ENCODE measurements at regions not wholly inside any gene's neighbourhood (a gene's known extent, or its start where the extent isn't known, plus 50 kb on each side); places are given as distances from the start of the nearest gene placed in this dataset.

DNA sequence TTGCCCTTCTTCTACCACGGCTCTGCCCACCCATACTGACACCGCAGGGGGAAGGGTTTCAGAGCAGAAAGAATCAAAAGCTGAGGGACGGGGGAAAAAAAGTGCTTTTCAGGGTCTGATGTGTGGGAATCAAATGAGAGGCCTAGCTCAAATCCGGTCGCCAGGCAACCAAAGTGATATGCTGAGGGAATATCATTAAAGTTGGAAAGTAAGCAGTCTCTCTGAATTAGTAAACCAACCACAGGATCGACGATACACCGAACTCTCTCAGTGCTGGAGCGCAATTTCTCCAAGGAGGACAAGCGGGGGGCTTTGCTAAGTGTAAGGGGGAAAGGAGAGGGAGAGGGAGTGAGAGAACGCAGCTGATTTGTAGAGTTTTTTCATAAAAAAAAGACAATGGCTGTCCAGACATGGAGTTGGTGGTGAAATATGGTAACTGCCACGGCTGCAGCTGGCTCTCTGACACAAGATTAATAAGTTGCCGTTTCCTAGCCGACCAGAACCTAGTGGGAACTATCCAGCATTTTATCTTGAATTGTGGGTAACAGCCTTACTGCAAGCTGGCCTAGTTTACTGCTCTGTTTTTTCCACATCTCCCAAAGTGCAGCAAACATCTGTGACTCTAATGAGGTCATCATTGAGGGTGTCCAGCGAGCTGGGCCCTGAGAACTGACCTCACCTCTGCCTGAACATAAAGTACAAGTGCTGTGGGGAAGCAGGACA, 530.2 kb downstream of the SOX2 start:
- in situ Hi-C loops (cut with HindIII; ENCODE audit: low pct_unique_long_range_greater_than_20kb, low sequenced_read_pairs) = no loop called here
- no peak for DNase-seq (ENCODE audit: low read depth, low spot score)

DNA sequence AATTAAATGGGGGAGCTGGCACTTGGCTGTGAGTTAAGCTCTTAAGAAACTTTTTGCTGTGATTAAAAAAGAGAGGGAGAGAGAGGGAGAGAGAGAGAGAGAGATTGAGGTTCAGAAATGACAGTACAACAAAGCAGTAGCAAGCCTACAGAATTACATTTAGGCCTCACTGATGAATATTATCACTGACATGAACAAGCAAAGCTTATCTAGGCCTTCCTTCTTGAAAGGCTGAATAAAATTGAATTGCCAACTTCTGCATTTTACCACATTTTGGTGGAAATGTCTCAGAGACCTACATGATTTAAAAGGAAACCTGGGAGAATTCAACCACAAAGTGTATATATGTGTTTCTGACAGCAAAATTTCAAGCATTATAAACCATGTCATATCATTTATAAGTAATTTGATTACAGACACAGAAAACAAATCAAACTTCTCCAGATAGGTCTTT, 530.8 kb downstream of the SOX2 start:
- no peak for DNase-seq (ENCODE audit: low read depth, low spot score)
- in situ Hi-C loops (cut with HindIII; ENCODE audit: low pct_unique_long_range_greater_than_20kb, low sequenced_read_pairs) = no loop called here

DNA sequence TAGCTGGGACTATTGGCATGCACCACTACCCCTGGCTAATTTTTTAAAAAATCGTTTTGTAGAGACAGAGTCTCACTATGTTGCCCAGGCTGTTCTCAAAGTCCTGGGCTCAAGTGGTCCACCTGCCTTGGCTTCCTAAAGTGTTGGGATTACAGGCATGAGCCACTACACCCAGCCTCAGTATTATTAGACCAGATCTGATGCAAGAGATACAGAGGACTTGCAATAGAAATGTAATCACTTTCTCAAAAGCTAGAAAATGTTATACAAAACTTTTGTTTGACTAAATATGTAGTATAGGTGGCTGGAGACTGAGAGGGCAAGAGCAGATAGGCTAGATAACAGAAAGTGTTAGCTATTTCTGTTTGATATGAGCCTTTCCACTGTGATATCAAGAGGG, 531.9 kb downstream of the SOX2 start:
- in situ Hi-C loops (cut with HindIII; ENCODE audit: low pct_unique_long_range_greater_than_20kb, low sequenced_read_pairs) = no loop called here

DNA sequence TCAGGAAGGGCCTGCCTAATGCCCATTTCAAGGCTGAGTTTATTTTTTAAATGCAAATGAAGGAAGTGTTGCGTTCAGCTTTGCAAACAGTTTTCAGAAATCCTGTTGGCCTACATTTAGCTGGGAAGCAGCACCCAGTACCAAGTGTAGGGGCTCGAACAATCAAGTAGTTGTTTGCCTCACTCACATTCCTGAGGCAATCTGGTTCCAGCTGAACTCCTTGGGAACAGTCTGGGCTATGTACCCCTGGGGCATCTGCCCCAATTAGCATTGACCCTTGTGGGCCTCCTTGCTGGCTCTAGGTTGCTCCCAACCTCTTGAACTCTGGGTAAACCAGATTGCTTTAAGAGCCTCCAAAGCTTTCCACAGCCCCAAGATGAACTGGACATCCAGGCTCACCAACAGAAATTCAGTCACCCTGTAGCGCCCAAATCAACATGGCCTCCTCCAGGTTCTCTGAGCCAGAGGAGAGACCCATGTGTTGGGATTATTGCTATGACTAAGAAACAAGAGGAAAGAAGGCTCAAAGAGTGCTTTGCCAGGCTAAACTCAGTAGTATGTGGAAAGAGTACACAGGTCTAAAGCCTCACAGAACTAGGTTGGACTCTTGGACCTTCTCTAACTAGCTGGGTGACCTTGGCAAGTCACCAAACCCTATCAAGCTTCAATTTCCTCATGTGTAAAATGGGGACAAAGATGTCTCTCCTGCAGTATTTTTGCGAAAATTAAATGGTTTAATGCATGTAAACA, 532.7 kb downstream of the SOX2 start:
- in situ Hi-C loops (cut with HindIII; ENCODE audit: low pct_unique_long_range_greater_than_20kb, low sequenced_read_pairs) = no loop called here
- no peak for DNase-seq (ENCODE audit: low read depth, low spot score)

More for the DNA sequence above, 531.9 kb downstream of the SOX2 start:
- no peak for DNase-seq (ENCODE audit: low read depth, low spot score)

DNA sequence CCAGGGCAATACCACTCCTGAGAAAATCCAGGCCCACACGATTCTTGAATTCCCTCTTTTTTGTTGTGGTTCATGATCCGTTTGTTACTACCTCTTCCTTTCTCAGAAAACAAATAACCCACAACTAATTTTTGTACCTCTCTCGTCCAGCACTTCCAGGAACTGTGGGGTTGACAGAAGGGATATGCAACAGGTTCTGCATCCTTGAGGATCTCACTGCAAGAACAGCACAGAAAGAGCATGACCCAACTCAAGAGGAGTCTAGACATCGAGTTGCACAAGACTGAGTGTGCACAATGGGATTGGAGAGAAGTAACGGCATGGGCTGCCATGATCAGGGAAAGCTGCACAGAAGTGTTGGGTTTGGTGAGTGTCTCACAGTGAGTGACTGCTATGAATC, 533.3 kb downstream of the SOX2 start:
- DNase-seq (ENCODE audit: low read depth, low spot score) = no peak
- in situ Hi-C loops (cut with HindIII; ENCODE audit: low pct_unique_long_range_greater_than_20kb, low sequenced_read_pairs) = no loop called here

DNA sequence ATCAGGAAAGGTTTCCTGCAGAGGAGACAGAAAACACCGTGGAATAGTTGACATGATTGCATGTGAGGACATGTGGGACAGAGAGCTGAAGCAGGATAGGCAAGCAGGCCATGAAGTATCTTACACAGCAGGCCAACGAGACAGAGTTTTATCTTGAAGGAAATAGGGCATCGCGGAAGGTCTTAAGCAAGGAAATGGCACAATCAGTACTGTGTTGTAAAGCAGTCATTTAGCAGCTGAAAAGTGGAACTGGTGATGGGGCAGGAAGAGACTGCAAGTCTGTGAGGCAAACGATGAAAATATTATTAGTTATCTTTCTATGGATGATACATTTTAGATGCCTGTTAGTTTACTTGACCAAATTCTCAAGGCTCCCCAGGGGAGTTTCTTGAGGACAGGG, 535.1 kb downstream of the SOX2 start:
- in situ Hi-C loops (cut with HindIII; ENCODE audit: low pct_unique_long_range_greater_than_20kb, low sequenced_read_pairs) = no loop called here
- no peak for DNase-seq (ENCODE audit: low read depth, low spot score)

DNA sequence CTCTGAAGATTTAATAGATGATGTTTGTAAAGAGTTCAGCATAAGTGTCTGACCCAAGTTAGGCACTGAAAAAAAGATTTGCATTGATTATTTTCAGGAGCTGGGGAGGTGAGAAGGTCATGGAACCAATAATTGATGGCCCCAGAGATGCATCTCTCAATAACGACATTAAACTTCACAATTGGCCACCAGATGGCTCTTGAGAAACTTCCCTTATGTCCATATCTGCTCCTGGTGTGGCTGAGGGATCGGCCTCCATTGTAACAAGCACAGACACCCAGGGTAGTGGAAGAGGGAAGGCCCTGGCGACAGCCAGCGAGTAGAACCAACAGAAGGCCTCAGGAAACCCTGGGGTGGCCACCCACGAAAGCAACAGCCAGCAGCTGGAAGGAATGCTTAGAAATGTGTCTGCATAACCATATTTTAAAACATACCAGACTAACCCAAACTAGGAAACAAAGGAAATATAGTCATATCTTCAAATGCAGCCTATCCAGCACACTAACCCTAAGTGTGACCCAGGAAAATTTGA, 536.7 kb downstream of the SOX2 start:
- in situ Hi-C loops (cut with HindIII; ENCODE audit: low pct_unique_long_range_greater_than_20kb, low sequenced_read_pairs) = no loop called here
- peak; percentile 65 for DNase-seq (ENCODE audit: low read depth, low spot score)

DNA sequence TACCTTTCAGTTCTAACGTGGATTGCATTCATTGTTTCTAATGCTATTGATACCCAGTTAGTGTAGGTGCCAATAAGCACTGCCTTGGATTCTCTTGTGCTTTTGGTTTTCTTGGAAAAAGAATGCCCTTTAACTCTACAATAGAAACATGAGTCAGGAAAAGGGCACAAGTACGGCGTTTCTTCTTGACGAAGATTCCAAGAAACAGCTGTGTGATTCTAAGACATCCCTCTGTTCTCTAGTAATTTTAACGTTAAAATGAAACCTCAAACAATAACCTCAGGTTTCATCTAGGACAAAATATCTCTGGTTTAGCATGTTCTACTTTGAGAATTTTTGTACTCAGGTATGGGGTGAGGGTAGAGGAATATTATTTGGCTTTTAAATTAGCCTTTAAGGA, 540.5 kb upstream of the ATP11B start:
- in situ Hi-C loops (cut with HindIII; ENCODE audit: low pct_unique_long_range_greater_than_20kb, low sequenced_read_pairs) = no loop called here
- DNase-seq (ENCODE audit: low read depth, low spot score) = no peak

DNA sequence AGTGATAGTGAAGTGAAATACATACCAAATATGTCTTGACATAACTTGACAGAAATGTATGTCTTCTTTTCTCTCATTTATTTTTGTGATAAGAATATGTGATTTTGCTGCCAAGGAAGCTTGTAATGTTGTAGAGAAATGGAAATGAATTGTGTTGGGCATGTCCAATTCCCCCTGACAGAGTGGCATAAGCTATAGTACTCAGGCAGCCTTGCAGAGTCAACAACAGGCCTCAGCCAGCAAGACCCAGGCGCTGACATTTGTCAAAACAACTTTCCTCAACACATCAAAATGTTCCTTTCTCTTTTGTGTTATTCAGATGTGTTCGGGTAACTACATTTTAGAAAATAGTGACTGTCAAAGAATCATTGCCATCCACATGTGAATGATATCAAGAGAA, 538.1 kb upstream of the ATP11B start:
- in situ Hi-C loops (cut with HindIII; ENCODE audit: low pct_unique_long_range_greater_than_20kb, low sequenced_read_pairs) = no loop called here
- DNase-seq (ENCODE audit: low read depth, low spot score) = no peak

DNA sequence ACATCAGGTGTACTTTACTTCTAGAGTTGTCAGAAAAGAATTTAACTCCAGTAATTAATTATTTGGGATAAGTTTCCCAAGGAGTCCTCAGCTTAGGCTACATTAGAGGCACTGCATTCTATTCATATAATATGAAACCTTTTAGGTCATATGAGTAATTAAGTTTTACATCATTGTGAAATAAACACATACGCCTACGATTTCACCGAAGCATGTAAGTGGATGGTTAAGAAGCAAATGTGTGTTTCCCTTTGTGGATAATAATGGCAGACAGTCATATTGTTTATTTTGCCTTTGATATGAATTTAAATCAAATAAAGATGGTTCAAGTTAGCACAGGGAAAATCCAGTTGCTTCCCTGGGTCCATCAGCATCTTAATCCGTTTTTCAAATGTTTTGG, 535.9 kb upstream of the ATP11B start:
- in situ Hi-C loops (cut with HindIII; ENCODE audit: low pct_unique_long_range_greater_than_20kb, low sequenced_read_pairs) = no loop called here

DNA sequence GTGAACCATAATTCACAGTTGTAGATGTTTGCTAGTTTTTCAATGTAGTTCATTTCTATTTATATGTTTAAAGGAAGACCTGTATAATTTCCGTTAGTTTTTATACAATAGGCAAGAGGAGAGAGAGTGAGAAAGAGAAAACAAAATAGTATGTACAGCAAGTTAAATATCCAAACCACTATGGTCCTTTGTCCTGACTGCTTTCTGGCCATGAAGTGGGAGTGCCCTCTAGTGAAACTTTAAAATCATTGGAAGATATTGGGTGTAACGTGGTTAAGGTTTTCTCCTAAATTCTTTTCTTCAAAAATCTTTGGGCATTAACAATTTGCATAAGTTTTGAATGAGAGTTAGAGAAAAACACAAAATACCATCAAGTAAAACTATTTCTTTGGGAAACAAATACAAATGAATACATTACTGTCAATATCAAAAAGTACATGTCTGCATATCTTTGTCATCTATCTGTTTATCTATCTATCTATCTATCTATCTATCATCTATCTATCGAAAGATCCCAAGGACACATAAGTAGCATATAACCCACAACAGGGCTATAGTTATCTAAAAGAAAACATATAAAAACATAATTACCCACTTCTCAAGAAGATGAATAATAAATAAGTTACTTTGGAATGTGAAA, 534.6 kb upstream of the ATP11B start:
- in situ Hi-C loops (cut with HindIII; ENCODE audit: low pct_unique_long_range_greater_than_20kb, low sequenced_read_pairs) = no loop called here
- peak; percentile 72 for DNase-seq (ENCODE audit: low read depth, low spot score)

More for the DNA sequence above, 535.9 kb upstream of the ATP11B start:
- DNase-seq (ENCODE audit: low read depth, low spot score) = no peak

DNA sequence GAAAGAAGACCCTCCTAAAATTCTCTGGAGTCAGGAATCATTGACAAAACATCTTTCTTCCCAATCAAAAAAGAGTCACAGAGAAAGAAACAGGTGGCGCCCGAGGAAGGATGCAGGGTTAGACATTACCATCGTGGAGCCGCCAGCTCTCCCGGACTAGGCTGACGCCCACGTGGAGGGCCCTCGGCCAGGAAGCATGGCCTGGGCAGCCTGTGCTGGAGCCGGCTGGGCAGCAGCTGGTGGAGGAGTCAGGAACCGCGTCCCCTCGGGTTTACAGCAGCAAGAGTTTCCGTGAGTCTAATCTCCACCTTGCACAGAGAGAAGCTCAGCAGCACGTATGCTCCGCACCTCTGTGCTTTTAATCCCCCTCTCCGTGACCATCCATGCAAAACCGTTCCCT, 533.7 kb upstream of the ATP11B start:
- no peak for DNase-seq (ENCODE audit: low read depth, low spot score)
- in situ Hi-C loops (cut with HindIII; ENCODE audit: low pct_unique_long_range_greater_than_20kb, low sequenced_read_pairs) = no loop called here

DNA sequence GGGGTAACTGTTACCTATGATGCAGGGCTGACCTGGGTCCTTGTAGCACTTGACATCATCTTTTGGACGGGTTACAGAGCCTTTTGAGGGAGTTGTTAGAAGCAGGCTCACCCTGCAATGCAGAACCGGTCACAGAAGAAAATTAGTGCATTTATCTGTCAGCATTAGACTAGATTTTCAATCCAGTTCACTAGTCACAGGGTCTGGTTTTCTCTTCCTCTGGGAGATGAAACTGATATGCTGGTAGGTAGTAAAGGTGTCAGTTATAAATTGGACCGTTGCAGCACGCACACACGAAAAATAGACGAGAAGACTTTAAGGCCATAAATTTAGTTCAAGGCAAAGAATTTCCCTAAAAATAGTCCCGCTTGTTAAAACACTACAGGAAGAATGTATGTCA, 532.3 kb upstream of the ATP11B start:
- in situ Hi-C loops (cut with HindIII; ENCODE audit: low pct_unique_long_range_greater_than_20kb, low sequenced_read_pairs) = no loop called here
- no peak for DNase-seq (ENCODE audit: low read depth, low spot score)

DNA sequence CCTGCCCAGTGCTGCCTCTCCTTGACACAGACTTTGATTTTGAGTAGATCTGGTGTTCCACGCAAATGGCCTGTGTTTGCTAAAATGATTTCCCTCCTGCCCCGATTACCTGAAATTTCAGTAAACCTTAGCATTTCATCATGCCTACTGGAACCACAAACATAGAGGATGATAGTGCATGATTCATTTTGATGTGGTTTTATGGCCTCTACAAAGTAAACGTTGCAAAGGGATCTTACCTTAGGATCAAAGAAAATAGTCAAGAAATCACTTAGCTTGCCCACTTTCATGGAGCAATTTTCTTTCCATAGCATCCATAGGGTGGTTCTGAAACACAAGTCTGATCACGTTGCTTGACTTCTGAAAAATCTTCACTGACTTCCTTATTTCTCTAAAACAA, 524.6 kb upstream of the ATP11B start:
- DNase-seq (ENCODE audit: low read depth, low spot score) = no peak
- in situ Hi-C loops (cut with HindIII; ENCODE audit: low pct_unique_long_range_greater_than_20kb, low sequenced_read_pairs) = no loop called here

DNA sequence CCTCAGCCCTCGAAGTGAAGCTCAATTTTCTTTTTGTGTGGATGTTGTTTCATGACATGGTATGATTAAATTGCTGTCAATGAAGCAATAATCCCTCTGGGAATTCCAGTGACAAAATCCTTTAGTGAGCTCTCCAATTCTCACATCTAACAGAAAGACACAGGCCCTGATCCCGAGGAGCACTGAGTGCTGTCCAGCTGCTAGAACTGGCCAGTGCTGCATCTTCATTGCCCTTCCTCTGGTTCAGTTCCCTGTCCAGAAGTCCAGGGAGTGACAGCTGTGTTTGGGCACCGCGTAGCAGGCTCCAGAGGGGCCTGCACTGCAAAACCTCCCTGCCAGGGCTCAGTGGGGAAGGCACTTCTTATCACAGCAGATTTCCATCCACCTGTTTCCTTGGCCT, 516.8 kb upstream of the ATP11B start:
- DNase-seq (ENCODE audit: low read depth, low spot score) = no peak
- in situ Hi-C loops (cut with HindIII; ENCODE audit: low pct_unique_long_range_greater_than_20kb, low sequenced_read_pairs) = no loop called here

DNA sequence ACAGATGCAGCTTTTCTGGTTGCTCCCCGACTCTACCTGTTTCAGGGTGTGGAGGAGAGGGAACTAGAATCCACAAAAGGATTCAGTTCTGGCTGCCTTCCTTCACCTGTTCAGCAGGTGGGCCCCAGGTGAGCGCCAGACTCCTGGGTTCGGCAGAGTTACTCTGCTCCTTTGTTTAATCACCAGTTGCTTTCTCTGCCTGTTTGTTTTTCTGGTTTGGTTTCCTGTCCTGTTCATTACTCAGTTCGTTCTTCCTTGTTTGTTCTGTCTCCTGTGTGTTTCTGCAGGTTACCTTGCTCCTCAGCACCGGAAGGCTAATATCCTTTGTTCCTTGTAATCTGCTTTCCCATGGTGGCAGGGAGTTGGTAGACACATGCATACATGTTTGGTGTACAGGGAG, 508.5 kb upstream of the ATP11B start:
- in situ Hi-C loops (cut with HindIII; ENCODE audit: low pct_unique_long_range_greater_than_20kb, low sequenced_read_pairs) = no loop called here
- DNase-seq (ENCODE audit: low read depth, low spot score) = no peak

DNA sequence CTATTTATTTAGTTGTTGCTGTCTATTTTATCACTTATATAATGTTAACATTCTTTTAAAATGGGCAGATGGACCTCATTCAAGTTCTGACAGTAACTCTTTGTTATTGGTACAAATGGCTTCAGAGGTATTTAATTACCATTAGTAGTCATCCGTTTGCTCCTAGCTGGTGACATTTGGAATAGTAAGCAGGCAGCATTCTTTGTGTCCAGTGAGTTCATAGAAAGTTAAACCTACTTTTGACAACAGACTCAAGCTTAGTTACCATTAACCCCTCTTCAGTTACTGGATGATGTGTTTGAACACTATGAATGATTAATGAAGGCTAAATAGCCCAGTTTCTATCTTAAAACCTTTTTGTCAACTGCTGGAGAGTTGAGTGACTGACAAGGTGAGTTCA, 500.7 kb upstream of the ATP11B start:
- DNase-seq (ENCODE audit: low read depth, low spot score) = peak; percentile 60
- in situ Hi-C loops (cut with HindIII; ENCODE audit: low pct_unique_long_range_greater_than_20kb, low sequenced_read_pairs) = no loop called here

DNA sequence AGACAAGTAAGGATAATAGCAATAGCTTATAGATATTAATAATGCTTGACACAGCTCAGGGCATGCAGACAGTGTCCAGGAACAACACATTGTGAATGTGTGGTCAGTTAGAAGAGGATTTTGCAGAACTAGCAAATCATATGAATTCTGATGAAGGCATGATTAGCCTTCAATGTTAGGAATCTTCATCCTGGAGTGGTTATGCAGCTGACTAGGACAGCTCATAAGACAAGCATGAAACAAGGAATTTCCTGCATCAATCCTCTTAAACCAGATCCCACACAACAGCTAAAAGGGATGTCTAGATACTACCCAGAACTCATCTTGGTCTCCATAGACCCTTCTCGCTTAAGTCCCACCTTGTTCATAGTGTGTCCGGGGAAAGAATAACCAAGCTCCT, 499.0 kb upstream of the ATP11B start:
- peak; percentile 22 for DNase-seq (ENCODE audit: low read depth, low spot score)
- in situ Hi-C loops (cut with HindIII; ENCODE audit: low pct_unique_long_range_greater_than_20kb, low sequenced_read_pairs) = no loop called here

DNA sequence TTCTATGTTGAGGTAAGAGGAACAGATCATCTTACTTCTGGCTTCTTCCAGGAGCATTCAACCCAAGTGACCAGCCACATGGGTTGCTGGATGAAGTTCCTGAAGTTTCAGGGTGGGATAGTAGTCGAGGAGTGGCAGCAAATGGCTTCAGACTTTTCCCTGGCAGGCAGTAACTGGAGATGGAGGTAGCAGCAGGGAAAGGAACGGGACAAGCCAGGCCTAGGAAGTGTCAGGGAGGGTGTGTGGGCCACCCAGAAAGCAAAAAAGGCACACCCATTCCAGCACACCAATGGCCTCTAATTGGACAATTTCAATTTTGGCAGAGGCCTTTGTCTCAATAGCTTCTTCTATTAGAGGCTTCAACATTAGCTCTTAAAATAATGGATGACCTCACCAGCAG, 498.6 kb upstream of the ATP11B start:
- in situ Hi-C loops (cut with HindIII; ENCODE audit: low pct_unique_long_range_greater_than_20kb, low sequenced_read_pairs) = no loop called here
- DNase-seq (ENCODE audit: low read depth, low spot score) = no peak

Data from SK-MEL-5 (cell line).